ENCODE measurements at regions not wholly inside any gene's neighbourhood (a gene's known extent, or its start where the extent isn't known, plus 50 kb on each side); places are given as distances from the start of the nearest gene placed in this dataset.

GRCh38 chr18:73717570-73717969, 430.1 kb downstream of the FBXO15 start:
- no peak for FAIRE-seq

DNA sequence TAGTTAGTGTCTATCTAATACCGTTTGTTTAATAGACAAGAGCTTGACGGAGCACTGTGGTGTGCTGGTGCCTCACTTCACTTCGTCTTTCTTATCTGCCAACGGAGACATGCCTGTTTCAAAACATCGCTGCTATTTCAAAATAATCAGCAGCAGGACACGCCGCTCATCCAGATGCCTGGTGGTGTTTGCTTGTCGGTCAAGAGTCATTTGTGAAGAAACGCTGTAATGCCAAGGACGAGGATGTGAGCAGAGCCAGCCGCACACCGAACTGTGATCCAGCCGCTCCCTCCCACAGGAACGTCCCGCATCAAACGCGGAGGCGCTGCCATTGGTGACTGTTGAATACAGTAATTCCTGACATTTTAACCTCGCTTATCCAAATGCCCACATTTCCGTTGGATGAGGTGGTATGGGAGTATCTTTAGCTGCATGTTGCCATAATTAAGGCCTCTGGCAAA, 432.4 kb downstream of the FBXO15 start:
- no peak for FAIRE-seq

DNA sequence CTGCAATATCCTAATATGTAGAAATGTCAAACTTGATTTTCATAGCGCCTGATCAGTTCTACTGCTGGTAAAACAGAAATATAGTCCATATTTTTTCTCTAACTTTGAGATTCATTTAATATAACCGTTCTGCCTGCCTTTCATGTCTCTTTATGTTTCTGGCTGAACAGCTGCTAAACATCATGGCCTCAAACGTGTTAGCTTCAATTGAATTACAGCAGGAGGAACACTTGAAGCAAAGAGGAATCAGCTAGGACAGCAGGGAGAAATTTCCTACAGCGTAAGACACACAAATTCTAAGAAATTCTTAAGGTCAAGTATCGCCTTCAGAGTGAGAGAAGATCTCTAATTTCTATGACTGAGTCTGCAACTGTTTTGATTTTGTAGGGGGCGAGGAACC, 433.2 kb downstream of the FBXO15 start:
- no peak for FAIRE-seq

DNA sequence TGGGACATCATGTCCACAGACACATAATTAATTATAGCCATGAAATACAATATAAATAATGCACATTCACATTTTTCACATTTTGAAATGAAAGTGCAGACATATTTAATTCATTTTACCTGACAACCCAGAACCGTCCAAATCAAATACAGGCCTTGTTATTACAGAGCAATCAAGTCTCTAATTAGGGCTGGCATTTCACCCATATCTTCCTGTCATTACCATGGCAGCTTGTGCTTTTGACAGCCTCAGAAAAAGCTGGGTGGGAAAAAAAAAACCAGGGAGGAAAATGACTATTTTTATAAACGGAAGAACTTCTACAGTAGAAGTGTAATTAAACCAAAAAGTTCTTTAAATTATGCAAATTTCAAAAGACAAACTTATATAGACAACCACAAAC, 436.4 kb downstream of the FBXO15 start:
- FAIRE-seq: no peak

DNA sequence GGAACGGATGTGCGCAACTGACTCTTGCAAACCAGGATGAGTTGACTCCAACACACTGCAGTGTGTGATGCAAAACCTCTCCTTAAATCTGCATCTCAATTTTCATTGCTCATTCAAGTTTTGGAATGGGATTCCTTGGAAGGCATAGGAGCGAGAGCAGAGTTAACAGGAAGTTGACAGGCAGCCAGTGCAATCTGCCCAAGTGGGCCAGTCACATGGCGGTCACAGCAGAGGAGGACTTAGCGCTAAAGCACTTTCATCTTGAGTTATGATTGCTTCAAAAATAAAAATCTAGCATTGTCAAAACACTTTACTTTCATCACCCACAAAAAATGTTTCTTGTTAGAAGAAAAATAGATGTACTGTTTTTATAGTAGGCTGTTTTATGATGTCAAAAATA, 439.0 kb downstream of the FBXO15 start:
- no peak for FAIRE-seq

DNA sequence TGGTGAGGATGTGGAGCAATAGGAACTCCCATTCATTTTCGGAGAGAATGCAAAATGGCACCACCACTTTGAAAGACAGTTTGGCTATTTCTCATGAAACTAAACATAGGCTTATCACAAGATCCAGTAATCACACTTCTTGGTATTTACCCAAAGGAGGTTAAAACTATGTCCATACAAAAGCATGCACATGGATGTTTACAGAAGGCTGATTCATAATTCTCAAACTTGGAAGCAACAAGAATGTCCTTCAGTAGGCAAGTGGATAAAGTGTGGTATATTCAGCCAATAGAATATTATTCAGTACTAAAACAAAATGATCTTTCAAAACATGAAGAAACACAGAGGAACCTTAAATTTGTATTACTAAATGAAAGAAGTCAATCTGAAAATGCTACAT, 440.6 kb downstream of the FBXO15 start:
- FAIRE-seq: no peak

- FAIRE-seq: no peak
Measured at GRCh38 chr18:73697353-73697752, 450.3 kb downstream of the FBXO15 start.

DNA sequence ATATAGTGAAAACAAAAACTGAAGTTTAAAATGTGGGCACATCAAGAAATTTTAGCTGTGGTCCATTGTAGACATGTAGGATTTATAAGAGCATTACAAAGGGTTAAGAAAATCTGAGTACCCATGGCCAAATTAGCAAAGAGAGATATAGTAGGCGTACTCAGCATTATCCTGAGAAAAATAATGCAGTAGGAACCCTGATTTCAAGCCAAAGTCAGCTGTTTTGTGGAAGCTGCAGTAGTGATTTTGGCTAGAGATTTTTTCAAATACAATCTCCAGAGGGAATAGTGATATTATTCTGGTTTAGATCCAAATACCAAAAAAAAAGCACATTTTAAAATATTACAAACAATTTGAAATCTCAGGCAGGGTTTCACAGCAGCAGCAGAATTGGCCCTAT, 450.9 kb downstream of the FBXO15 start:
- FAIRE-seq: no peak

DNA sequence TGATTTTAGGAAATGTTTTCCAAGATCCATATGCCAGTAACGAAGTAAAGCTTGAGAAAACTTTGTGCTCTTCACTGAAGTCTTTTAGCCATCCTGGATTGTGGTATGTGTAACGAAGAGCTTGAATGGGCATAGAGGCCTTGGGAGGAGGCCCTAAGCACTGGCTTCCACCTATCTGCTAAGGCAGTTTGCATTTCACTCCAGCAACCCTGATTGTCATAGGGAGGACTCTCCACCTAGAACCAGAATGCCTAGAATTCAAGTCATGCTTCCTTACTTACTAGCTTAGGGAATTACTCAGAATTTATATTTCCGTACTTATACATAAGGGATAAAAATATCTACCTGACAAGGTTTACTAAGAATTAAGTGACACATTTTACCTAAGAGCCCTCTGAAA, 451.5 kb downstream of the FBXO15 start:
- no peak for FAIRE-seq

DNA sequence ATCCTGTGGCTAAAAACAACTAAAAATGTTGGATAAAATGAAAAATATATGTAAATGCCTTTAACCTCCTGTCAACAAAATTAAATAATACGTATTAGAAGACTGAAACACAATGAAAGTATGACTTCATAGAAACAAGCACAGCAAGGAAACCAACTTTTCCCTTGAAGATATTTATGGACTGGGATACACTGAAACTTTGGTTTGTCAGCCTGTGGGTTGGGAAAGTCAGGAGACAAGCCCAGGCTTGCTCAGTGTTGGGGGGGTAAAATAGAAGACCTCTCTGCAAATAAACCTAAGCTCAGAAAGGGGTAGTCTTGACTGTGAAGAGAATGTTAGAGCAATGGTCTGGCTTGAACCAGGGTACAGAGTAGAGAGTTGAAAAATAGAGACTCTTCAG, 454.5 kb downstream of the FBXO15 start:
- no peak for FAIRE-seq

DNA sequence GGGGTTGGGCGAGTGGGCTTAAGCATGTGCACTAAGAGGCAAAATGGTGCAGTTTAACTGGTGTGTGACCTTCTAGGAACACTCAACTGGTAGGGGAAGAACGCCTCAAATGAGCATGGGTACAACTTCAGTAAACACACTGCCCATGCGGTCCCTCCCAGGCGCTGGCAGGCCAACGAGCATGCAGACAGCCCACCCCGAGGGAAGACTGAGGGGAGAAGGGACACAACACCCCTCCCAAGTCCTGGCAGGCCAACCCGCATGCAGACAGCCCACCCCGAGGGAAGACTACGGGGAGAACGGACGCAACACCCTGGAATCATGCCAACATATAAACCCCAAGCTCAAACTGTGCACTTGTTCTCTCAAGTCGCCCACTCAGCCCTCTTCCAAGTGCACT, 456.0 kb downstream of the FBXO15 start:
- no peak for FAIRE-seq

DNA sequence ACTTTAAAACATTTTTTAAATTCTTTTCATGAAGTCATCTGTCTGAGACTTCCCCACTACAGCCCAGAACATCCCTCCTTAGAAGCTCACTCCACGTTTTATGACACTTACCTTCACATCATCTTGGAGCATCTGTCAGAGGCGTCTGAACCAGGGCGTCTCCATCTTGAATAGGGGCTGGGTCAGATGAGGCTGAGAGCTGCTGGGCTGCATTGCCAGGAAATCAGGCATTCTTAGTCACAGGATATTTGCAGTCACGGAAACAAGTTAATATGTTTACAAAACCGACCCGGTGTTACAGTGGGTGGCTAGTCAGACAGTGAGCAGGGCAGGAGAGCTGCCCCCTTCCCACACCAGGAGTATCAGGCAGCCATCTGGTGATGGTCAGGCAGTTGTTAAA, 456.5 kb downstream of the FBXO15 start:
- FAIRE-seq: no peak

DNA sequence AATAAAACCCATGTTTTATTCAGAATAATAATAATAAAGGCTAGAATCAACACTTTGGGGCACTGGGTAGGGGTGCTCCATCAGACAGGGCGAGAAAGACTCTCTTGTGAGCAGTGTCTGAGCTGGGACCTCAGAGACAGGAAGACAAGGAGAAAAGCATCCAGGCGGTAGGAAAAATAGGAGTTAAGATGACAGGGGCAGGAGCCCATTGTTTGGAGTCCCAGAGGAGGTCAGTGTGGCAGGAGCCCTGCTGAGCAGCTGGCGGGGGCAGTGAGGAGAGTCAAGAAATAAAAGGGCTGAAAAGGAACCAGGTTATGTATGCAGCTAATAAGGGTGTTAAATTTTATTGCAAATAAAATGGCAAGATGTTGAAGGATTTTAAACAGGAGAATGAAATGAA, 457.4 kb downstream of the FBXO15 start:
- no peak for FAIRE-seq

DNA sequence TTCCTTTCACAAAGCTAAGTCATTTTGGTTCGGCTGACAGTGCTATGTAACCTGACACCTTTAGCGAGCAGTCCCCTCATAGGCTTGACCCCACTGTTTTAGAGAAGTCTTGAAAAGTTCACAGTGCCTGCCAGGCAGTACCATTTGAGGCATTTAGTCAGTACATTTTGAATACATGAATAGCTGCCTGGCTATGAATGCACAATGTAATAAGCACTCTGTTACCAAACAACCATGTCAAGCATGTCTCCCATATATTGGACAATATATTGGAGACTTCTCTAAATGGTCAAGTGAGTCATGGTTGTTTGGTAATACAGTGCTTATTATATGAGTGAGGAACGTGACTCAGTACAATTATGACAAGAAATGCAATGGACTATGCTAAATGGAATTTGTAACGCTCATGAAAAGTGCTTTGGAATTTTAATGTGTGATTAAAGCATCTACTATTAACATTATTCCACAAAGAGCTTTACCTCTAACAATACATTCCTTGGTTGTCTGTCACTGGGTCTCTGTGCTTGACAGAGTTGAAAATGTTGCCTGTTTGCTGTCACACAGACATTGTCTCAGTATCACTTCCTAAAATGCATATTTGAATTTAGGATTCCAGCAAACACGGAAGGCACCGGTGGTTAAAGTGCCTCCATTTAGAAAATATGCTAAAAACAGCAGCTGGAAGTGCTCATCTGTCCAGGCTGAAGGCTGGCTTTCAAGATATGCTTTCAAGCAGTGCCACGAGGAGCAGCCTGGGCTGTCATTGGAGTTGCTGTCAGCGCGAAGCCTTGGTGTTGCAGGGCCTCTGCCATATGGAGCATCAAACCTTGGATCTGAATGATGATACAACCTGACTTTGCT, 458.6 kb downstream of the FBXO15 start:
- no peak for FAIRE-seq

GRCh38 chr18:73688161-73688560, 459.5 kb downstream of the FBXO15 start:
- FAIRE-seq: no peak

GRCh38 chr18:73684647-73685046, 463.0 kb downstream of the FBXO15 start:
- no peak for FAIRE-seq

DNA sequence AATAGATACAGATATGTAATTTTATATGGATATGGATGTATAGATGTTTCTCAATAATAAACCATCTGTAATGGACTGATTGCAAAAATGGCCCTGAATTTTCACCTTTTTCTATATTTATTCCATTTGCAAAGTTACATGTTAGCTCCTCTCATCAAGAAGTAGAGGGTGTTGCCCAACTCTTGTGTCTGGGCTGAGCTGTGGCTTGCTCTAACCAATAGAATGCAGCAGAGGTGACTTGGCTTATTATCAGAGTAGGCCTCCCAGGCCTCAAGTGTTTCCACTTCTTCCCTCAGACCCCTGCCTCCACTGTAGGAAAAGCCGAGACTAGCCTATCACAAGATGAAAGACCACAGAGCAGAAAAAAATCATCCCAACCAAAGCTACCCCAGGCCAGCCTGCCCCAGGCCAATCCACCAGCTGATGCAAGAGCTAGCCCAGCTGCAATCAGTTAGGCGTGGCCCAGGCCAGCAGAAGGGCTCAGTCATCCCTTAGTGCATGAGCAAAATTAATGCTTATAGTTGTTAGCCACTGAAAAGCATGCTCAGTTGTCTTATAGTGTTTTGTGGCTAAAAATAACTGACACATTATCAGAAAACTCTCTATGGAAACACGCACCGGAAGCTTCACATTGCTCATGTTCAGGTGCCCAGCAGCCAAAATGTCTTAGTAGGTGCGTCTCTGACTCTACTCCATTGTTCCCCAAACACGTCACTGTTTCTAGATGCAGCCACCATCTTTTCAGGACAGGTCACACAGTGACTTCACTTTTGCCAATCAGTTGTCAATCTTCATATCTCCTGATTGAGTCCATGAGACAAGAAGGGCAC, 464.0 kb downstream of the FBXO15 start:
- no peak for FAIRE-seq

GRCh38 chr18:73681912-73682311, 465.7 kb downstream of the FBXO15 start:
- FAIRE-seq: no peak

- no peak for FAIRE-seq
Measured at GRCh38 chr18:73681398-73681797, 466.2 kb downstream of the FBXO15 start.

DNA sequence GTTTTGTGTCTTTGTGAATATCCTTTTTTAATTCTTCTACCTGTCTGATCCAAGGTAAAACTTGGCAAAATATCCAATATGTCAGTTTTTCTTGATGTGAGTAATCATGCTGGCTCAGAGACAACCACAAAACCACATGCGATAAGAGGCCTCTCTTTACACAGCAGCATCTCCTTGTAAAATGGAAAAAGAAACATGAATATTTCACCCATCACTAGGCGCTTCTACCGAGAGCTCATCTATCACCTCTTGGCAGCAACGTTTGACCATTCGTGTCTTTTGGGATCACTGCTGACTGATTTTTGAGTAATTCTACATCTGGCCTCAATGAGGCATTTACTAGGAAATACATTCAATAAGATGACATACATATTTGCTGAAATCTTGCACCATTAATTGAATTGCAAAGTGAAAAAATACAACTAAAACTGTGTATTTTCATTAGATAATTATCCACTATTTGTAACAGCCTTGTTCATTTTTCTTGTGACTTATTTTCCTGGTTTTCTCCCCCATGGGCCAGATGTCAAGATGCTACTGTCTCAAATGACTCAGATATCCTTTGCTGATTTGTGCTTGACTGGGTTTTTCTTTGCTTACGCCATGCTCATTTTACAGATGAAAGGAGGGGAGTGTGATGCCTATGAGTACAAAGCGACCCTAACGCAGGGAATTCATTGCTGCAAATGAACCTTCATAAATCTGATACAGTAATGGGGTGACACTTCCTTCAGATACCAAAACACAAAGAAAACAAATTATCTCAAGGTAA, 467.5 kb downstream of the FBXO15 start:
- FAIRE-seq: no peak

GRCh38 chr18:73677450-73677849, 470.2 kb downstream of the FBXO15 start:
- FAIRE-seq: no peak

DNA sequence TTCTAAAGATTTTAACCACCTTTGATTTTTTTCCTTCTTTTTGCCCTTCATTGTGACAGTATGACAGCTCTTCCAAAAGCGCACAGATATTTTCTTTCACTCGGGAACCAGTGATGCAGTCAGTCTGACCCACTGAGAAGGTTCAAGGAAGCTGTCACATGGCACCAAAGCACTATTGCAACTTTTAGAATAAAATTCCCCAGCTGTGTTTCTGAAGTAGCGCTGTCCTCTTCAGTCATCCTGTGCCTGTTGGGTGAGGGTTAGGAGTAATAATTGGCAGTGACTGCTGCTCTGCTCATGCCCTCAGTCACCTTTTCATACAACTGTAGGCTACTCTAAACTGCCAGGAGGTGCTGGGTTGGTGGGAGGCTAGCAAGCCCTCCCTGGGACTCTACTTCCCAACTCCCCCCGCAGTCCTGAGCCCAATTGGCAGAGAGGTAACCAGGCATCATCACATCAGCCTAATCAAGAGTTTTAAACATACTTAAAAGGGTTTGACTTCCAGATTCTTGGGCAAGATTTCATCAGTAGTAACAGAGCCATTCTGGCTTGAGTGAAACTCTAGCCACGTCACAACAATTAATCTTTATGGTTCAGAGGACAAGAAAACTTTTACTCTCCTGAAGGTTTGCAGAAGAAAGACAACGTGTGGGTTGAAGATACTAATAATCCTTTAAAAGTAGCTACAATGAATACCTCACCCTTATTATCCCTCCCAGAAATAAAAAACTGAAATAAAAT, 473.3 kb downstream of the FBXO15 start:
- FAIRE-seq: no peak

Data from colon (tissue), 2 donors.